Endothelial cell of umbilical vein (primary cell): ENCODE measurements at regions not wholly inside any gene's neighbourhood (a gene's known extent, or its start where the extent isn't known, plus 50 kb on each side); places are given as distances from the start of the nearest gene placed in this dataset.

ENCODE experiments used
- BruUV-seq: library from RNA; stranded (reverse); fragments of 400-500 nt; replicated peaks from 2 replicates; lab custom pipeline; 2021; lab: Mats Ljungman, UMichigan
- CTCF ChIA-PET: fragments of 300-600, 350-600 bp; sonication (Branson Sonifier 250); formaldehyde crosslinking; loops from one replicate; lab custom pipeline; 2021; ENCODE audit warnings: antibody characterized with exemption, inconsistent platforms; lab: Charles Lee
- POLR2A ChIA-PET: fragments of 300-600, 350-600 bp; sonication (Branson Sonifier 250); formaldehyde crosslinking; loops from one replicate; lab custom pipeline; 2021; ENCODE audit warnings: antibody characterized with exemption, inconsistent platforms; lab: Charles Lee
- DNase-seq: peaks from one replicate; pipeline ENCODE4 v3.0.0-alpha.2; 2011; ENCODE audit warnings: low read depth, low spot score
- FAIRE-seq: peaks from 2 replicates; lab custom pipeline; 2011; peaks lifted over from hg19 to GRCh38; lab: Jason Lieb, UNC
- H2AFZ ChIP-seq: 2 replicates; pipeline ENCODE4 v1.6.0; 2012; ENCODE audit warnings: low read depth, low read length, control low read depth, inconsistent platforms
- H3K27ac ChIP-seq: 2 replicates; pipeline ENCODE4 v1.5.1; 2011; ENCODE audit warnings: low read depth, mild to moderate bottlenecking, control low read depth, low read length, moderate library complexity; ENCODE audit not compliant: insufficient read depth
- H3K27me3 ChIP-seq, 2 experiments: 2 replicates each; pipeline versions ENCODE4 v1.6.0 to v1.6.1; 2011; ENCODE audit warnings: low read length in 2 of 2, mixed read lengths in 1 of 2; ENCODE audit not compliant: control insufficient read depth in 2 of 2, insufficient read depth in 2 of 2
- H3K36me3 ChIP-seq, 2 experiments: 2 replicates in 1 of 2; 3 replicates in 1 of 2; pipeline ENCODE4 v1.5.1; 2011; ENCODE audit warnings: low read length in 2 of 2, mild to moderate bottlenecking in 1 of 2, moderate library complexity in 1 of 2; ENCODE audit not compliant: control insufficient read depth in 2 of 2, insufficient read depth in 2 of 2; ENCODE audit errors: extremely low read depth in 1 of 2
- H3K4me1 ChIP-seq: 3 replicates; pipeline ENCODE4 v1.5.1; 2011; ENCODE audit warnings: mild to moderate bottlenecking, low read length; ENCODE audit not compliant: control insufficient read depth, insufficient read depth; ENCODE audit errors: extremely low read depth
- H3K4me2 ChIP-seq: 2 replicates; pipeline ENCODE4 v1.6.1; 2011; ENCODE audit warnings: low read length, control low read depth, mixed read lengths; ENCODE audit not compliant: insufficient read depth
- H3K4me3 ChIP-seq, 3 experiments: fragments of 200-600 bp in 1 of 3; sonication (generic), shearing (Covaris generic) in 1 of 3; replicated peaks in 1 of 3; 2 replicates each; pipeline ENCODE4 v1.5.1; 2011 to 2016; ENCODE audit warnings: control low read depth in 3 of 3, low read length in 3 of 3, mild to moderate bottlenecking in 2 of 3, inconsistent platforms in 1 of 3, low read depth in 1 of 3, moderate library complexity in 1 of 3; ENCODE audit not compliant: insufficient read depth in 1 of 3
- H3K79me2 ChIP-seq: 2 replicates; pipeline ENCODE4 v1.6.0; 2012; ENCODE audit warnings: low read length, inconsistent platforms; ENCODE audit not compliant: control insufficient read depth, insufficient read depth
- H3K9ac ChIP-seq: replicated peaks from 2 replicates; pipeline ENCODE3; 2011; ENCODE audit warnings: low read length, control low read depth; ENCODE audit not compliant: insufficient read depth; ENCODE audit errors: extremely low read depth
- H3K9me1 ChIP-seq: replicated peaks from 3 replicates; pipeline ENCODE4 v1.6.0; 2011; ENCODE audit warnings: mild to moderate bottlenecking, low read length; ENCODE audit not compliant: control insufficient read depth, insufficient read depth; ENCODE audit errors: extremely low read depth
- H3K9me3 ChIP-seq: replicated peaks from 2 replicates; pipeline ENCODE4 v1.5.1; 2012; ENCODE audit warnings: low read length, inconsistent platforms; ENCODE audit not compliant: control insufficient read depth, insufficient read depth
- H4K20me1 ChIP-seq: replicated peaks from 2 replicates; pipeline ENCODE3; 2011; ENCODE audit warnings: mild to moderate bottlenecking, low read length; ENCODE audit not compliant: control insufficient read depth, insufficient read depth; ENCODE audit errors: extremely low read depth
- CTCF ChIP-seq, 2 donors: IDR thresholded peaks; 1 replicate in 1 of 2; 2 replicates in 1 of 2; pipeline ENCODE4 v1.5.1; 2011; ENCODE audit warnings: low read length in 2 of 2, mild to moderate bottlenecking in 2 of 2, moderate library complexity in 2 of 2, control low read depth in 1 of 2, inconsistent platforms in 1 of 2, low read depth in 1 of 2; ENCODE audit not compliant: insufficient read depth in 1 of 2; ENCODE audit errors: extremely low read depth in 1 of 2
- FOS ChIP-seq: IDR thresholded peaks from 2 replicates; pipeline ENCODE4 v1.6.1; 2011; ENCODE audit warnings: mild to moderate bottlenecking, low read length, moderate library complexity, borderline replicate concordance; ENCODE audit not compliant: insufficient read depth
- GATA2 ChIP-seq: IDR thresholded peaks from 2 replicates; pipeline ENCODE4 v1.7.0; 2011; ENCODE audit warnings: low read depth, mild to moderate bottlenecking, moderate library complexity, mixed read lengths, low read length; ENCODE audit not compliant: insufficient read length, insufficient read depth
- JUN ChIP-seq: IDR thresholded peaks from 2 replicates; pipeline ENCODE4 v1.6.1; 2011; ENCODE audit warnings: borderline replicate concordance, low read depth; ENCODE audit not compliant: insufficient read length, insufficient read depth
- MAX ChIP-seq: IDR thresholded peaks from 2 replicates; pipeline ENCODE4 v1.6.1; 2011; ENCODE audit not compliant: insufficient read depth, insufficient read length
- MYC ChIP-seq: IDR thresholded peaks from one replicate; pipeline ENCODE4 v1.6.1; 2011; ENCODE audit warnings: mild to moderate bottlenecking, low read depth, low read length
- POLR2A ChIP-seq: IDR thresholded peaks from 2 replicates; pipeline ENCODE4 v1.6.1; 2012; ENCODE audit warnings: low read depth, mild to moderate bottlenecking, control low read depth, low read length
- POLR2AphosphoS5 ChIP-seq: IDR thresholded peaks from 2 replicates; pipeline ENCODE4 v1.6.1; 2012; ENCODE audit warnings: low read depth, mild to moderate bottlenecking, control low read depth, low read length, moderate library complexity; ENCODE audit not compliant: insufficient read depth
- dilution Hi-C: fragments of 300-500 bp; cut with MboI; formaldehyde crosslinking; loops from one replicate; pipeline ENCODE4 v1.15.0; 2019; ENCODE audit warnings: low sequenced_read_pairs; ENCODE audit not compliant: extremely low pct_ligation_motif_present
- intact Hi-C: fragments of 100-400 bp; cut with micrococcal nuclease; formaldehyde crosslinking; loops from one replicate; pipeline ENCODE4 v1.10.0; 2022

GRCh38 chr7:26426096-26426495, 134.4 kb downstream of the SNX10 start:
- CTCF ChIA-PET = interaction anchor here (1.2 to 2.2 kb wide), 3 partner anchors 9 to 75 kb away, joined by 4 to 7 read pairs (median 7); no protein-coding TSS in a partner anchor
- no TSS peak for BruUV-seq
- dilution Hi-C loops = no loop called here

More at GRCh38 chr7:26426096-26426495, 134.4 kb downstream of the SNX10 start:
- DNase-seq = no peak
- Histone ChIP-seq H4K20me1 (no peaks in the 10 kb centered on the region), H3K27ac (no peak overlapping the region), H3K36me3 (no peaks in the 10 kb centered on the region), H3K9me3 (no peaks in the 10 kb centered on the region), H3K9ac (no peak overlapping the region), H3K9me1 (no peaks in the 10 kb centered on the region), H2AFZ (no peak overlapping the region), H3K4me3 (no peak overlapping the region), H3K4me2 (no peak overlapping the region), H3K27me3 (no peaks in the 10 kb centered on the region), H3K4me1 (no peaks in the 10 kb centered on the region), H3K79me2 (no peaks in the 10 kb centered on the region)
- POLR2A ChIA-PET = no interaction called here
- TF ChIP-seq POLR2AphosphoS5 = no peak
- TF ChIP-seq FOS = no peak
- TF ChIP-seq POLR2A = no peak
- no peak for TF ChIP-seq MYC
- no peak for TF ChIP-seq GATA2
- no peak for TF ChIP-seq CTCF (IDR thresholded peaks at IDR 0.05; ENCODE audit: extremely low read depth in 1 of 2, insufficient read depth in 1 of 2, low read depth in 1 of 2, low read length in 2 of 2)
- TF ChIP-seq MAX = no peak
- TF ChIP-seq JUN = no peak
- intact Hi-C loops = no loop called here
- no peak for FAIRE-seq
